Kidney (tissue), 13 donors: ENCODE measurements at regions not wholly inside any gene's neighbourhood (a gene's known extent, or its start where the extent isn't known, plus 50 kb on each side); places are given as distances from the start of the nearest gene placed in this dataset.

ENCODE experiments used
- DNase-seq, 5 donors: peaks; one replicate each; pipeline ENCODE4 v3.0.0-alpha.2; 2013 to 2020
- FAIRE-seq: peaks from 2 replicates; lab custom pipeline; 2012; peaks lifted over from hg19 to GRCh38; lab: Jason Lieb, UNC
- H3K27ac ChIP-seq, 2 donors: one replicate each; pipeline ENCODE4 v1.7.0; 2013; ENCODE audit warnings: low read depth in 2 of 2, low read length in 2 of 2, inconsistent platforms in 1 of 2
- H3K27me3 ChIP-seq: one replicate; pipeline ENCODE4 v1.7.1; 2013; ENCODE audit warnings: low read length, inconsistent platforms; ENCODE audit not compliant: control insufficient read depth, insufficient read depth
- H3K36me3 ChIP-seq, 3 donors: one replicate each; pipeline versions ENCODE4 v1.7.0 to v1.7.1; 2013; ENCODE audit warnings: low read length in 3 of 3, control low read depth in 1 of 3, inconsistent platforms in 1 of 3; ENCODE audit not compliant: insufficient read depth in 3 of 3, control insufficient read depth in 2 of 3
- H3K4me1 ChIP-seq, 3 donors: one replicate each; pipeline versions ENCODE4 v1.7.0 to v1.7.1; 2013; ENCODE audit warnings: low read length in 3 of 3, inconsistent platforms in 1 of 3, low read depth in 1 of 3; ENCODE audit not compliant: control insufficient read depth in 2 of 3, insufficient read depth in 2 of 3
- H3K4me3 ChIP-seq, 3 donors: one replicate each; pipeline versions ENCODE4 v1.7.0 to v1.8.1; 2013; ENCODE audit warnings: low read length in 3 of 3, control low read depth in 1 of 3, inconsistent platforms in 1 of 3
- H3K9ac ChIP-seq, 3 donors: one replicate each; pipeline versions ENCODE4 v1.7.0 to v1.7.1; 2013; ENCODE audit warnings: low read length in 3 of 3, control low read depth in 1 of 3, inconsistent platforms in 1 of 3
- H3K9me3 ChIP-seq, 3 donors: one replicate each; pipeline versions ENCODE4 v1.7.0 to v1.7.1; 2013; ENCODE audit warnings: low read length in 3 of 3, control low read depth in 1 of 3, inconsistent platforms in 1 of 3; ENCODE audit not compliant: control insufficient read depth in 2 of 3, insufficient read depth in 1 of 3
- CTCF ChIP-seq: IDR thresholded peaks from 3 replicates; pipeline ENCODE4 v1.5.1; 2012; ENCODE audit warnings: mild to moderate bottlenecking, moderate library complexity, borderline replicate concordance; ENCODE audit not compliant: insufficient read depth; ENCODE audit errors: extremely low read depth
- intact Hi-C: fragments of 100-400 bp; cut with DNase I; formaldehyde crosslinking; loops from one replicate; pipeline ENCODE4 v1.11.1; 2022
- donor health status: control.
- donor health status: control.
- donor health status: control.
- donor health status: control.
- donor health status: control.
- donor health status: DM: yes; HTN: yes; CAD: no.
- donor health status: Normal renal cell carcinoma (clear cell type).

- Histone ChIP-seq H3K4me1 (no peaks in the 10 kb centered on the region), H3K4me3 (no peak overlapping the region), H3K9me3 (no peaks in the 10 kb centered on the region), H3K36me3 (no peaks in the 10 kb centered on the region), H3K9ac (no peak overlapping the region), H3K27me3 (no peaks in the 10 kb centered on the region), H3K27ac (no peak overlapping the region)
- DNase-seq (no peak), FAIRE-seq (no peak)
- intact Hi-C loops, result no loop called here
- TF ChIP-seq CTCF, result no peak
Measured at GRCh38 chr21:28791595-28792282, 200.9 kb downstream of the LTN1 start.

- no peak overlapping the region for H3K27ac ChIP-seq
- DNase-seq (no peak), FAIRE-seq (no peak)
- no peak for TF ChIP-seq CTCF
- H3K36me3 ChIP-seq, result no peaks in the 10 kb centered on the region
- no peaks in the 10 kb centered on the region for H3K4me1 ChIP-seq
- no peak overlapping the region for H3K9ac ChIP-seq
- intact Hi-C loops, result no loop called here
- H3K27me3 ChIP-seq, result no peaks in the 10 kb centered on the region
- no peaks in the 10 kb centered on the region for H3K9me3 ChIP-seq
- no peak overlapping the region for H3K4me3 ChIP-seq
Measured at GRCh38 chr21:28790335-28790734, 202.3 kb downstream of the LTN1 start.

- H3K27ac ChIP-seq, result no peak overlapping the region
- TF ChIP-seq CTCF, result no peak
- no peak overlapping the region for H3K9ac ChIP-seq
- H3K9me3 ChIP-seq, result no peaks in the 10 kb centered on the region
- H3K4me1 ChIP-seq, result no peaks in the 10 kb centered on the region
- H3K27me3 ChIP-seq, result no peaks in the 10 kb centered on the region
- no peaks in the 10 kb centered on the region for H3K36me3 ChIP-seq
- DNase-seq, result no peak
- no peak overlapping the region for H3K4me3 ChIP-seq
- no peak for FAIRE-seq
- intact Hi-C loops, result no loop called here
Measured at GRCh38 chr21:28789523-28789922, 203.2 kb downstream of the LTN1 start.

GRCh38 chr21:28788030-28788429 lies 204.6 kb downstream of the LTN1 start:
- H3K4me3 ChIP-seq, result no peak overlapping the region
- H3K9ac ChIP-seq, result no peak overlapping the region
- intact Hi-C loops, result no loop called here
- no peak for TF ChIP-seq CTCF
- no peaks in the 10 kb centered on the region for H3K36me3 ChIP-seq
- no peaks in the 10 kb centered on the region for H3K9me3 ChIP-seq
- H3K27ac ChIP-seq, result no peak overlapping the region
- no peaks in the 10 kb centered on the region for H3K27me3 ChIP-seq
- H3K4me1 ChIP-seq, result no peaks in the 10 kb centered on the region
- FAIRE-seq, result peak; percentile 73
- no peak for DNase-seq
